ENCODE measurements at regions not wholly inside any gene's neighbourhood (a gene's known extent, or its start where the extent isn't known, plus 50 kb on each side); places are given as distances from the start of the nearest gene placed in this dataset.
A peak's percentile ranks its signal among the peaks of the same experiment; 100 is the strongest.

DNA sequence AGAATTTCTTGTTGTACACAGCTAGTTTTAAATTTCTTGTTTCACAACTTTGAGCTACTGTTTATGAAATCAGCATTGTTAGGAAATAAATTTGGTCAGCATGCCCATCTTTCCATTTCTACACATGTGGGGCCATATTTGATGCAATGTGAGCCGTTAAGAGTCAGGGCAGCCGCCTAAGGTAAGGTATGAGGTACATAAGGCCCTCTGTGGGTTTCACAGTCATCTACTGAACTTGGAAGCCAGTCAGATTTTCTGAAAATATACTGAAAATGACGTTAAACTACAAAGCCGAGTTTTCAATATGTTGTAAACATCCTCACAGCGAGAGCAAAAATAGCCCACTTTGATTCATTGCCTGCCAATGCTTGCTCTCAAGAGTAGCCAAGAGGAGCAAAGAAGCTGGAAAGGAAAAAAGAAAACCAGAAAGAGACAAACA, 94.7 kb upstream of the PDZRN3 start:
- Histone ChIP-seq H3K36me3 (no peaks in the 10 kb centered on the region), H3K27ac (peak overlapping the region; percentile 51), H3K9ac (ENCODE audit: low read depth in 2 of 2, low read length in 2 of 2) (no peak overlapping the region), H3K4me3 (no peak overlapping the region), H3K9me3 (no peaks in the 10 kb centered on the region), H3K4me1 (no peaks in the 10 kb centered on the region), H3K27me3 (no peaks in the 10 kb centered on the region)
- intact Hi-C loops (cut with DNase I) = no loop called here
- no peak for DNase-seq
- TF ChIP-seq CTCF (IDR thresholded peaks at IDR 0.05) = no peak

DNA sequence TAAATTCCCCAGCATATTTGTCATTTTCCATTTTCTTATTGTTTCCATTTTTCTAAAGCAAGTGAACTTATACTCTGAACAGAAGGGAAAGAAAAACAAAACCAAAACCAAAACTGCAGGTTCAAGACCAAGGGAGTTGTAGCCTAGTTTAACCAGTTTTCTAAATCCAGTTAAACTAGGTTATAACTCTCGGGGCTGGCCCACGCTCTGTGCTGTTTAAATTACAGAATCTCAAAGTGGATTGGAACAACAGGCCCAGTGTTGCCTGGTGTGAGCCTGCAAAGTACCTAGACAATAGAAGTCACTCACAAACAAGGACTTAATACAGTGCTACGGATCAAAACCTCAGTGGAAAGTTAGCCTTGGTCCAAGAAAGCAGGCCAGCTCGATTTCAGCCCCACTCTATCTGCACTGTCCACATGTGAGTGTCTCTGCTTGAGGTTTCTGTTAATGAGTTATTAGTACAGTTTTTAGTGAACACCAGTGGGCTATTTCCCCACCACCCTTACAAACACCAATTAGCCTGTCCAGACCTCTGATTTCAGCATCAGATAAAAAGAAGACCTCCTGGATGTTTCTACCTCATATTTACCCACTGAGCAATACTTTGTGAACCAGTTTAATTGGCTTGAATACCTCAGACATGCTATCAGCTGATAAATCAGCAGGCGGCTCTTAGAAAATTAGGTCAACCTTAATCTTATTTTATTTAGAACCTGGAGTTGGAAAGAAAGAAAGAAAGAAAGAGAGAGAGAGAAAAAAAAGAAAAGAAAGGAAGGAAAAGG, 93.8 kb upstream of the PDZRN3 start:
- H3K9ac ChIP-seq (ENCODE audit: low read depth in 2 of 2, low read length in 2 of 2) = no peak overlapping the region
- no peak overlapping the region for H3K4me3 ChIP-seq
- no peaks in the 10 kb centered on the region for H3K9me3 ChIP-seq
- no peak for DNase-seq
- intact Hi-C loops (cut with DNase I) = no loop called here
- H3K36me3 ChIP-seq = no peaks in the 10 kb centered on the region
- H3K27ac ChIP-seq = peak overlapping the region; percentile 51
- H3K4me1 ChIP-seq = no peaks in the 10 kb centered on the region
- no peaks in the 10 kb centered on the region for H3K27me3 ChIP-seq
- TF ChIP-seq CTCF (IDR thresholded peaks at IDR 0.05) = no peak

- no peak overlapping the region for H3K4me3 ChIP-seq
- no peak overlapping the region for H3K9ac ChIP-seq (ENCODE audit: low read depth in 2 of 2, low read length in 2 of 2)
- no peaks in the 10 kb centered on the region for H3K9me3 ChIP-seq
- H3K27ac ChIP-seq = no peak overlapping the region
- H3K27me3 ChIP-seq = no peaks in the 10 kb centered on the region
- H3K4me1 ChIP-seq = no peaks in the 10 kb centered on the region
- no peaks in the 10 kb centered on the region for H3K36me3 ChIP-seq
- intact Hi-C loops (cut with DNase I) = no loop called here
- DNase-seq = no peak
- TF ChIP-seq CTCF (IDR thresholded peaks at IDR 0.05) = no peak
Observed at GRCh38 chr3:73716418-73716817, 91.7 kb upstream of the PDZRN3 start.

DNA sequence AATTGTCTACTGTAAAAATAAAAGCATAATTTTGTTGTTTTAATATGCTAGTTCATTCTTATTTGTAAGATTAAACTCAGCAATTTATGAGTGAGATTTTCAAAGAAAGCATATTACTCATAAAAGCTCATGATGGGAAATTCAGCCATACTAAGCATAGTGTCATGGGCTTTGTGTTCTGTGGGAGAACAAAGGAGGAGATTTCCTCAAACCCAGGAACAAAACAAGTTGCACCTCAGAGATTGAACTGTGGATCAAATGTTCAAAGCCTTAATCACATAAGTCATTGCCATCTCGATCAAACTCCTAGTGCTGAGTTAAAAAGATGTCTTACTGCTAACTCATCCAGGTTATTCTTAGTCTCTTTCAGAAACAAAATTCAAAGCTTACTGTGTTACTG, 85.6 kb upstream of the PDZRN3 start:
- H3K27ac ChIP-seq = no peak overlapping the region
- no peak for TF ChIP-seq CTCF (IDR thresholded peaks at IDR 0.05)
- no peak overlapping the region for H3K4me3 ChIP-seq
- no peak for DNase-seq
- H3K27me3 ChIP-seq = no peaks in the 10 kb centered on the region
- no peaks in the 10 kb centered on the region for H3K4me1 ChIP-seq
- no peaks in the 10 kb centered on the region for H3K36me3 ChIP-seq
- H3K9ac ChIP-seq (ENCODE audit: low read depth in 2 of 2, low read length in 2 of 2) = no peak overlapping the region
- no peaks in the 10 kb centered on the region for H3K9me3 ChIP-seq
- intact Hi-C loops (cut with DNase I) = no loop called here

DNA sequence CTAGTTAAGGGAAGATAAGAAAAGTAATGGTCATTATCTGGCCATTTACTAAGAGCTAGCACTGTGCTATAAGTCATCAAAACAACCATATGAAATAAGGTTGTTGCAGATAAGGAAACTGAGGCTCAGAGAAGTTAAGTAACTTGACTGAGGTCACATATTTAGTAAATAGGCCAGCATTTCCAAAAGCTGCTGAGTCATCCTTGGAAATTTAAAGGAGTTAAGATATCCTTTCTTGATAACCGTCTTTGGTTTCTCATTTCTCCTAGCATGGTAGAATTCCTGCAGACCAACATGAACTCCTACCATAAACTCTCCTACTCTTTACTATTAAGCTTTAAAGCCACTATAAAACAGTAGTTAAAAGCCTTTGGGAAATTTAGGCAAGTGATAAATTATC, 85.0 kb upstream of the PDZRN3 start:
- no peak for TF ChIP-seq CTCF (IDR thresholded peaks at IDR 0.05)
- no peaks in the 10 kb centered on the region for H3K9me3 ChIP-seq
- no peaks in the 10 kb centered on the region for H3K4me1 ChIP-seq
- H3K9ac ChIP-seq (ENCODE audit: low read depth in 2 of 2, low read length in 2 of 2) = no peak overlapping the region
- no peak overlapping the region for H3K27ac ChIP-seq
- no peaks in the 10 kb centered on the region for H3K27me3 ChIP-seq
- intact Hi-C loops (cut with DNase I) = no loop called here
- DNase-seq = no peak
- no peak overlapping the region for H3K4me3 ChIP-seq
- H3K36me3 ChIP-seq = no peaks in the 10 kb centered on the region
